BLaER1 treated with 17β-estradiol and CSF1 and Interleukin-3, amounts not matched to agents 10 nM and 100 nM (cell line): ENCODE measurements at regions not wholly inside any gene's neighbourhood (a gene's known extent, or its start where the extent isn't known, plus 50 kb on each side); places are given as distances from the start of the nearest gene placed in this dataset.

ENCODE experiments used
- H3K27ac ChIP-seq, 11 experiments: shearing (Covaris generic); formaldehyde crosslinking; 2 replicates each; pipeline ENCODE4 v1.8.1; 2022
- H3K27me3 ChIP-seq, 11 experiments: shearing (Covaris generic); formaldehyde crosslinking; 2 replicates each; pipeline ENCODE4 v1.8.1; 2022
- H3K36me3 ChIP-seq, 11 experiments: shearing (Covaris generic); formaldehyde crosslinking; 2 replicates each; pipeline ENCODE4 v1.8.1; 2022
- H3K4me1 ChIP-seq, 10 experiments: shearing (Covaris generic); formaldehyde crosslinking; 2 replicates each; pipeline ENCODE4 v1.8.1; 2022
- H3K4me2 ChIP-seq, 11 experiments: shearing (Covaris generic); formaldehyde crosslinking; 2 replicates each; pipeline ENCODE4 v1.8.1; 2022
- H3K4me3 ChIP-seq, 10 experiments: shearing (Covaris generic); formaldehyde crosslinking; 2 replicates each; pipeline ENCODE4 v1.8.1; 2022
- H3K9ac ChIP-seq, 11 experiments: shearing (Covaris generic); formaldehyde crosslinking; 2 replicates each; pipeline ENCODE4 v1.8.1; 2022
- H3K9me3 ChIP-seq, 11 experiments: shearing (Covaris generic); formaldehyde crosslinking; replicated peaks in 1 of 11; 2 replicates each; pipeline ENCODE4 v1.8.1; 2022
- H4K20me1 ChIP-seq, 11 experiments: shearing (Covaris generic); formaldehyde crosslinking; 2 replicates each; pipeline ENCODE4 v1.8.1; 2022
- Cebpa-rat ChIP-seq, 11 experiments: shearing (Covaris generic); IDR thresholded peaks; 2 replicates each; pipeline ENCODE4 v1.8.1; 2022

DNA sequence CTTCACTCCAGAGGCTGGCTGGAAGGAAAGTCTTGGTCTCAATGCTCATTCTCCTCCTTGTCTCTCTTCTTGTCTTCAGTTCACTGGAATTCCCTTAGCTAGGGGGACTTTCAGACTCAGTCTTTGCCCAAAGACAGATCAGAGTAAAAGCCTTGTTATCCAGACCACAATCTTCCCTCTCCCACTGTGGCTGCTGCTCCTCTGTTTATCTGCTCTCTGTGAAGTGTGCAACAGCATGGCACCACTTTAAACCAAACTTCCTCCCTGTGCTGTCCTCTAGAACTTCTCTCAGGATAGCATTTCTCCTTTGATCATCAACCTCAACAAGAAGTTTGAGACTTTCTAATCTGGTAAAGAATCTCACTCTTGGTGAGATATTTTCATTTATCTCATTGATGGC, 530.1 kb upstream of the SLIT2 start:
- peaks cover 0 to 11% (median 5%) of the 10 kb centered on the region in 11 experiments; a peak in 9 of 22 replicates for H3K9me3 ChIP-seq
- no peaks in the 10 kb centered on the region for H3K36me3 ChIP-seq
- no peak overlapping the region for H3K9ac ChIP-seq
- H3K4me3 ChIP-seq, result no peak overlapping the region
- peak overlapping the region in 7 of 11 experiments; percentile 14 to 48 (median 35); a peak in 12 of 22 replicates for H3K4me2 ChIP-seq
- H3K27ac ChIP-seq, result no peak overlapping the region
- H4K20me1 ChIP-seq, result no peaks in the 10 kb centered on the region
- peaks cover 0 to 11% (median 6%) of the 10 kb centered on the region in 10 experiments; a peak in 9 of 20 replicates for H3K4me1 ChIP-seq
- H3K27me3 ChIP-seq, result peaks cover 0 to 82% (median 0%) of the 10 kb centered on the region in 11 experiments; a peak in 7 of 22 replicates
- TF ChIP-seq Cebpa-rat (IDR thresholded peaks at IDR 0.05), result no peak

DNA sequence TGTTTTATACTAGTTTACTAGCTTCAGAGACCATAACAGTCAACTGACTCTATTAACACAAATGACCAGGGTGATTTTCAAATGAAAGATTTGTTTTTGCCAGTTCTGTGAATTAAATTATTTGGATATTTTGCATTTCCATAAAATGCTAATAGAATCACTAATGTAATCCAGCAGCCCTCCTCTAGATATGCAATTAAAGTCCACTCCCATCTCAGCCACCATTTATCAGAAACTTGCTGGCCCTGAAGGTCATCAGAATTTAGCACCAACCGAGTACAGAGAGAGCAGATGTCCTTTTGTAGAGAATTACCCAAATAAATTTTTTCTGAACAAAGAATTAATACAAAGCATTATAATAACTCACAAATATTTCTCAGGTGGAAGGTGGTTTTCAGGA, 531.1 kb upstream of the SLIT2 start:
- Histone ChIP-seq H3K36me3 (no peaks in the 10 kb centered on the region), H3K4me2 (no peak overlapping the region), H3K9ac (no peak overlapping the region), H3K4me1 (peaks cover 0 to 11% (median 6%) of the 10 kb centered on the region in 10 experiments; a peak in 9 of 20 replicates), H3K4me3 (no peak overlapping the region), H3K27me3 (peaks cover 0 to 82% (median 0%) of the 10 kb centered on the region in 11 experiments; a peak in 7 of 22 replicates), H3K9me3 (peaks cover 0 to 11% (median 4%) of the 10 kb centered on the region in 11 experiments; a peak in 9 of 22 replicates), H3K27ac (no peak overlapping the region), H4K20me1 (no peaks in the 10 kb centered on the region)
- no peak for TF ChIP-seq Cebpa-rat (IDR thresholded peaks at IDR 0.05)

DNA sequence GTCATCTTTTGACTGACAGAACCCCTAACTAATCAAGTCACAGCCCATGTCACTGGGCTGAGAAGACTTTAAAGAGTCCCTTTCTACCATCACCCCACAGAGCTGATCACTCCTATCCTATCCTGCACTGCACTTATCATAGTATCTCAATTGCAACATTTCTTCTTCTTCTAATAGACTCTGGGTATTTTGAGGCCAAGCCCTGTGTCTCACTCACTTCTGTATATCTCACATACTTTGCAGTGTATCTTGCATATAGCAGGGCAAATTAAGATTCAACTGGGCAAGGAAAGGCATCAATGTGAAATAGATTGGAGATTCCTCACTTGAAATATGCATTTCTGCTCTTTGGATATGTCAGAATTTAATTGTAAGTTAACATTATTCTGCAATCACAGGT, 531.5 kb upstream of the SLIT2 start:
- Histone ChIP-seq H3K36me3 (no peaks in the 10 kb centered on the region), H3K9ac (no peak overlapping the region), H4K20me1 (no peaks in the 10 kb centered on the region), H3K4me1 (peaks cover 0 to 11% (median 6%) of the 10 kb centered on the region in 10 experiments; a peak in 9 of 20 replicates), H3K4me2 (no peak overlapping the region), H3K9me3 (peaks cover 0 to 11% (median 4%) of the 10 kb centered on the region in 11 experiments; a peak in 9 of 22 replicates), H3K27me3 (peaks cover 0 to 82% (median 0%) of the 10 kb centered on the region in 11 experiments; a peak in 7 of 22 replicates), H3K4me3 (no peak overlapping the region), H3K27ac (no peak overlapping the region)
- no peak for TF ChIP-seq Cebpa-rat (IDR thresholded peaks at IDR 0.05)

DNA sequence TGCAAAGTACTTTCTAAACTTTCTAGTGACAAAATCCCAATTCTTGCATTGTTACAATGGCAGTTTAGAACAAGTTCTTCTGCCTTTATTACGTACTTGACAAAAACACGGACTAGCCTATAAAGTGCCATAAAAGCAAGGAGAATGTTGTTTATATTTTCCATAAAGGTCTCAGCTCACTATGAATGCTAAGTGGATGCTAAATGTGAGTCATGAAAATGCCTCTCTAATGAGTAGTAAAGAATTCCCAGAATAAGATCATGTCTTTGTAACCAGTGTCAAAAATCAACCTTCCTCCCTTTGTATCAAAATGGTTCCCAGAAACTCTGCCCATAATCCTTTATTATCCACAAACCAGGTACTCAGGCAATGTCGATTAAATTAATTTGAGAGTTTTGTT, 539.8 kb upstream of the SLIT2 start:
- no peak overlapping the region for H3K4me3 ChIP-seq
- no peak for TF ChIP-seq Cebpa-rat (IDR thresholded peaks at IDR 0.05)
- H3K9me3 ChIP-seq, result no peaks in the 10 kb centered on the region
- H4K20me1 ChIP-seq, result no peaks in the 10 kb centered on the region
- H3K27me3 ChIP-seq, result peaks cover 0 to 50% (median 0%) of the 10 kb centered on the region in 11 experiments; a peak in 4 of 22 replicates
- no peak overlapping the region for H3K9ac ChIP-seq
- H3K36me3 ChIP-seq, result no peaks in the 10 kb centered on the region
- no peak overlapping the region for H3K27ac ChIP-seq
- no peak overlapping the region for H3K4me2 ChIP-seq
- no peaks in the 10 kb centered on the region for H3K4me1 ChIP-seq

DNA sequence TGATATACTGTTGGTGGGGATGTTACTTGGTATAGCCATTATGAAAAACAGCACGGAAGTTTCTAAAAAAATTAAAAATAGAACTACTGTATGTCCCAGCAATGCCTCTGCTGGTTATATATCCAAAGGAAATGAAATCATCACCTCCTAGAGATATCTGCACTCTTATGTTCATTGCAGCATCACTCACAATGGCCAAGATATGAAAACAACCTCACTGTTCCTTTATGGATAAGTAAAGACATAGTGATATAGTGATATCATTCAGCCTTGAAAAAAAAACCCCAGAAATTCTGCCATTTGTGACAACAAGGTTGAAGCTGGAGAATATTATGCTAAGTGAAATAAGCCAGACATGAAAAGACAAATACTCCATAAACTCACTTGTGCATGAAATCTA, 543.8 kb upstream of the SLIT2 start:
- H4K20me1 ChIP-seq, result no peaks in the 10 kb centered on the region
- H3K4me1 ChIP-seq, result no peaks in the 10 kb centered on the region
- H3K27me3 ChIP-seq, result peaks cover 0 to 26% (median 0%) of the 10 kb centered on the region in 11 experiments; a peak in 4 of 22 replicates
- H3K4me3 ChIP-seq, result no peak overlapping the region
- H3K36me3 ChIP-seq, result no peaks in the 10 kb centered on the region
- no peak overlapping the region for H3K27ac ChIP-seq
- no peak for TF ChIP-seq Cebpa-rat (IDR thresholded peaks at IDR 0.05)
- no peak overlapping the region for H3K4me2 ChIP-seq
- no peak overlapping the region for H3K9ac ChIP-seq
- H3K9me3 ChIP-seq, result no peaks in the 10 kb centered on the region

DNA sequence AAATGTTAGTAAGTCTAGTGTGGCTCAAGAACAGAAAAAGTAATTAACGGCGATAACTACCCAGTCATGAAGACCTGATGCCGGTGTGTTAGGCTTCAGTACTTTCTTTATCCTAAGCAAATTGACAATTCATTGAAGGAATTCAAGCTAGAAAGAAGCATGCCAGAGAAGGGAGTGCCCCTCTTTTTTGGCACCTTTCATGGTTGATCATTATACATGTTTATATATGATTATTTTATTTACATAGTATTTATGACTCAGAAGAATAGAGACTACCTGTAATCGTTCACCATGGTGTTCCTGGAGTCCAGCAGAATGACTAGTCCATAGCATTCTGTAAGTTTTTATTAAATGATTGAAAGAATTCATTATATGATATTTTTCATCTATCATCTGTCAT, 548.3 kb upstream of the SLIT2 start:
- peaks cover 2 to 10% (median 7%) of the 10 kb centered on the region in 11 experiments; a peak in 18 of 22 replicates for H3K9me3 ChIP-seq
- no peaks in the 10 kb centered on the region for H4K20me1 ChIP-seq
- no peak for TF ChIP-seq Cebpa-rat (IDR thresholded peaks at IDR 0.05)

DNA sequence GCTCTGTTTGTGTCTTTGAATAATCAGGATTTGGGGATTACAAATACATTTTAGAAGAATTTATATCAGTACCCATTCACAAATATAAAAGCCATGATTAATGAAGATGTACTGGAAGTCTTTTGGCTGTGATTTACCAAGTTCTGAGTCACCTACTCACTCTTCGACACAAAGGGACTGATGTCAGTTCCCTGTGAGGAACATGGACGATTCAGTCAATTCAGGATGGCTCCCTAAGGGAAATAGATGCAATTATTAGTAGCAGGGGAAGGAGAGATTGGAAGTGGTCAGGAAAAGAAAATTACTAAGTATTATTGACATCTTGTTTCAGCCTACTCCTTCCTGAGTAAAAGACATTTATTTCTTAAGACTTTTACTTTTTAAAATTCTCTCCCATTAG, 550.7 kb upstream of the SLIT2 start:
- Histone ChIP-seq H3K4me2 (no peak overlapping the region), H3K27me3 (no peaks in the 10 kb centered on the region; a peak in 1 of 22 replicates), H3K9me3 (peaks cover 14 to 24% (median 18%) of the 10 kb centered on the region in 11 experiments), H3K9ac (no peak overlapping the region), H3K4me1 (peaks cover 0 to 19% (median 5%) of the 10 kb centered on the region in 10 experiments; a peak in 15 of 20 replicates), H3K27ac (no peak overlapping the region), H3K4me3 (no peak overlapping the region), H3K36me3 (no peaks in the 10 kb centered on the region), H4K20me1 (no peaks in the 10 kb centered on the region)
- TF ChIP-seq Cebpa-rat (IDR thresholded peaks at IDR 0.05), result no peak

More for the DNA sequence above, 548.3 kb upstream of the SLIT2 start:
- Histone ChIP-seq H3K9ac (no peak overlapping the region), H3K36me3 (no peaks in the 10 kb centered on the region), H3K27ac (no peak overlapping the region), H3K4me1 (peaks cover 0 to 18% (median 4%) of the 10 kb centered on the region in 10 experiments; a peak in 10 of 20 replicates), H3K4me2 (no peak overlapping the region), H3K4me3 (no peak overlapping the region), H3K27me3 (no peaks in the 10 kb centered on the region; a peak in 1 of 22 replicates)

DNA sequence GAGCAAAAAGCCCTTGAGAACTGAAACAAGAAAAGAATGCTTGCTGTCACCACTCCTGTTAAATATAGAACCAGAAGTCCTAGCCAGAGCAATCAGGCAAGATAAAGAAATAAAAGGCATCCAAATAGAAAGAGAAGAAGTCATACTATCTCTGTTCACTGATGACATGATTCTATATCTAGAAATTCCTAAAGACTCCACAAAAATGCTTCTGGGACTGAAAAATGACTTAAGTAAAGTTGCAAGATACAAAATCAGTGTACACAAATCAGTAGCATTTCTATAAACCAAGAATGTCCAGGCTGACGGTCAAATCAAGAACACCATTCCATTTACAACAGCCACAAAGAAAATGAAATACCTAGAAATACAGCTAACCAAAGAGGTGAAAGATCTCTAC, 552.7 kb upstream of the SLIT2 start:
- no peaks in the 10 kb centered on the region for H3K36me3 ChIP-seq
- no peak for TF ChIP-seq Cebpa-rat (IDR thresholded peaks at IDR 0.05)
- H3K27ac ChIP-seq, result peak overlapping the region in 2 of 11 experiments; percentile 14 to 48; a peak in 3 of 22 replicates
- H3K9ac ChIP-seq, result no peak overlapping the region
- H3K4me3 ChIP-seq, result no peak overlapping the region
- peaks cover 18 to 39% (median 25%) of the 10 kb centered on the region in 10 experiments for H3K4me1 ChIP-seq
- H3K4me2 ChIP-seq, result peak overlapping the region in 1 of 11 experiments; percentile 20; a peak in 2 of 22 replicates
- H3K27me3 ChIP-seq, result no peaks in the 10 kb centered on the region
- H3K9me3 ChIP-seq, result peaks cover 14 to 24% (median 18%) of the 10 kb centered on the region in 11 experiments
- no peaks in the 10 kb centered on the region for H4K20me1 ChIP-seq

DNA sequence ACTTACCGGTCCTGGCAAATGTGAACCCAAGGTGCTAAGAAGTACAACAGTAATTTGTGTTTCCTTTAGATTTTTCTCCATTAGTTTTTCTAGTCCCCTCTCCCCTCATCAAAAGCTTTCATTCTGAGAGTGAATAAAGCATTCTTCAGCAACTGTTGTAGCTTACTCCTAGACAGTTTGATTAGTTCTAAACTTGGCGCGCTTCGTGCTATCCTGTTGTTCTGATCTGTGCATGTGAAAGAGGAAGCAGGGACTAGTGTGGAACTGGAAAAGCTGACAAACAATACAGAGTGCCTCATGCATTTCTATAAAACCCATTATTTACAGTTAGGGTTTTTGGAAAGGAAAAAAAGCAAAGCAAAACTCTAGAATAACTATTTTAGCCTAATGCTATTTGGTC, 556.9 kb upstream of the SLIT2 start:
- peak overlapping the region in 9 of 11 experiments; percentile 24 to 71 (median 50); a peak in 14 of 22 replicates for H3K27ac ChIP-seq
- H3K9ac ChIP-seq, result peak overlapping the region in 1 of 11 experiments; percentile 0; a peak in 2 of 22 replicates
- peaks cover 23 to 41% (median 27%) of the 10 kb centered on the region in 10 experiments for H3K4me1 ChIP-seq
- H3K9me3 ChIP-seq, result peaks cover 14 to 24% (median 18%) of the 10 kb centered on the region in 11 experiments
- no peak overlapping the region for H3K4me3 ChIP-seq
- H3K4me2 ChIP-seq, result peak overlapping the region; percentile 69 to 92 (median 75)
- no peaks in the 10 kb centered on the region for H3K27me3 ChIP-seq
- H3K36me3 ChIP-seq, result no peaks in the 10 kb centered on the region
- TF ChIP-seq Cebpa-rat (IDR thresholded peaks at IDR 0.05), result no peak
- no peaks in the 10 kb centered on the region for H4K20me1 ChIP-seq
